ENCODE measurements at regions not wholly inside any gene's neighbourhood (a gene's known extent, or its start where the extent isn't known, plus 50 kb on each side); places are given as distances from the start of the nearest gene placed in this dataset.

DNA sequence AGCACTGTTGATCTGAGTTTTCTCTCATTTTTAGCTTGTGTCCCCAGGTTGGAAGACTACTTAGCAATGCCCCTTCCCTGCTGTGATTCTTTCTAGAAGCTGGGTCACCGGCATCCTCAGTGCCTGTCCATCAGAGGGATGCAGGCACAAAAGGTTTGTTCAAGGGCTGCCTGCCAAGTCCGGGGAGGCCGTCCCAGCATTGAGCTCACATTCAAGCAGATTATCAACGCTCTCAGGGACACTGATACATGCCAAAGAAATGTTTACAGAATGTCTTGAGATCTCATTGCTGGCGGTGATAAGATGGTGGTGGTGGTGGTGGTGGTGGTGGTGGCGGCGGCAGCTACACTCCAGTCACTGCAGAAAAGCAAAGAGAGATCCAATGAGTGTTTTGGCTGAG is 79.6 kb upstream of the VCX3A start:
- Histone ChIP-seq H3K36me3 (no peaks in the 10 kb centered on the region), H3K27me3 (no peaks in the 10 kb centered on the region), H3K4me1 (no peaks in the 10 kb centered on the region), H3K4me3 (no peak overlapping the region), H3K9me3 (no peaks in the 10 kb centered on the region), H3K27ac (no peak overlapping the region)
- peak in 1 of 6 donors; percentile 15 for DNase-seq
- ATAC-seq, result no peak
- intact Hi-C loops (cut with DNase I), result no loop called here
- 25 to 27% methylated on average over 7 of the region's 7 CpGs for WGBS, 2 donors
- FAIRE-seq, result no peak
- TF ChIP-seq, protein P1, sequence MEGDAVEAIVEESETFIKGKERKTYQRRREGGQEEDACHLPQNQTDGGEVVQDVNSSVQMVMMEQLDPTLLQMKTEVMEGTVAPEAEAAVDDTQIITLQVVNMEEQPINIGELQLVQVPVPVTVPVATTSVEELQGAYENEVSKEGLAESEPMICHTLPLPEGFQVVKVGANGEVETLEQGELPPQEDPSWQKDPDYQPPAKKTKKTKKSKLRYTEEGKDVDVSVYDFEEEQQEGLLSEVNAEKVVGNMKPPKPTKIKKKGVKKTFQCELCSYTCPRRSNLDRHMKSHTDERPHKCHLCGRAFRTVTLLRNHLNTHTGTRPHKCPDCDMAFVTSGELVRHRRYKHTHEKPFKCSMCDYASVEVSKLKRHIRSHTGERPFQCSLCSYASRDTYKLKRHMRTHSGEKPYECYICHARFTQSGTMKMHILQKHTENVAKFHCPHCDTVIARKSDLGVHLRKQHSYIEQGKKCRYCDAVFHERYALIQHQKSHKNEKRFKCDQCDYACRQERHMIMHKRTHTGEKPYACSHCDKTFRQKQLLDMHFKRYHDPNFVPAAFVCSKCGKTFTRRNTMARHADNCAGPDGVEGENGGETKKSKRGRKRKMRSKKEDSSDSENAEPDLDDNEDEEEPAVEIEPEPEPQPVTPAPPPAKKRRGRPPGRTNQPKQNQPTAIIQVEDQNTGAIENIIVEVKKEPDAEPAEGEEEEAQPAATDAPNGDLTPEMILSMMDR (IDR thresholded peaks at IDR 0.05), result no peak

DNA sequence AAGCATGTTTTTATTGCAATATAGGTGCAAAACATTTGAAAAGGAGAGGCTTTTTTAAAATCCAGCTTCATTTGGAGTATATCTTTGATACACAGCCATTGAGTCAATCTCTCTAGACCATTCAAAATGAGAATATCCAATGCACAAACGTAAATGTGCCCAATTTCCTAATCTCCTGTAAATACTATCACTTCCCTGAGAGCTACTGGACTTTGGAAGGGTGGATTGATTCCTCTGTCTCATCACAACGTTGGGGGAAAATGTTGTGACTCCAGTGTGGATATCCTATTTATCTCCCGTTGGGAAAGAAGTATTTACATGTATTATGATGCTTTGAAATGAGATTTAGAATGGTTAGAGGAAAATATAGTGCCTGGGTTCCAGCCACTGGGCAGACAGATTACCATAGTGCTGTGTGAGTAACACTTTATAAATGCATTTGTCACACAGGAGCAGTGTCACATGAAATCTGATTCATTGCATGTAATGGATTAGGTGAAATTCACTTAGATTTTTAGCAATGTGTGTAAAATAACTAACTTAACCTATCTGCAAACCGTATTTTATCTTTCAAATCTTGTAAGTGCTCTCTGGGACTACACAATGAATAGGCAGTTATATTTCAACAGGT is 64.4 kb upstream of the VCX3A start:
- Histone ChIP-seq H3K9me3 (no peaks in the 10 kb centered on the region), H3K36me3 (no peaks in the 10 kb centered on the region), H3K27me3 (no peaks in the 10 kb centered on the region), H3K27ac (no peak overlapping the region), H3K4me3 (no peak overlapping the region), H3K4me1 (no peaks in the 10 kb centered on the region)
- no peak for FAIRE-seq
- TF ChIP-seq, protein P1 (IDR thresholded peaks at IDR 0.05), result no peak
- ATAC-seq, result no peak
- 26 to 27% methylated on average over 4 of the region's 4 CpGs for WGBS, 2 donors
- intact Hi-C loops (cut with DNase I), result no loop called here
- no peak for DNase-seq

Measured in pancreas (tissue), 10 donors.